ENCODE measurements at regions not wholly inside any gene's neighbourhood (a gene's known extent, or its start where the extent isn't known, plus 50 kb on each side); places are given as distances from the start of the nearest gene placed in this dataset.

DNA sequence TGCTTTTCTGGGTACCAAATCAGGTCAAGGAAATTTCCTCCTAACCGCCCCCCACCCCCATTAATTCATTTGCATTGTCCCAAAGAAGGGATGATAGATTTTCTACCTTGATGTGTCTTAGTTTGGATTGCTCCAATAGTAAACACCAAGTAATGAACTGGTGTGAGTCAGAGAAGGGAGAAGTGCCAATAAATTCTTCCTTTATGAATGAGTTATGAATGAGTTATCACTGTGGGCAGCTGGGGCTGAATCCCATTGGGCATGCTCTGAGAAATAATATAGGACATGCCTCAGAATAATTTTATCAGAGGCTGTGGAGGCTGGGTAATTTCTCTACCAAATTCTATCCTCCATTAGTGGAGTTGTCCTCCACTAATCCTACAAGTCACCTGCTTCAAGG lies 277.9 kb upstream of the FLRT2 start:
- intact Hi-C loops (cut with DNase I, micrococcal nuclease) = no loop called here
- no peak for ATAC-seq

DNA sequence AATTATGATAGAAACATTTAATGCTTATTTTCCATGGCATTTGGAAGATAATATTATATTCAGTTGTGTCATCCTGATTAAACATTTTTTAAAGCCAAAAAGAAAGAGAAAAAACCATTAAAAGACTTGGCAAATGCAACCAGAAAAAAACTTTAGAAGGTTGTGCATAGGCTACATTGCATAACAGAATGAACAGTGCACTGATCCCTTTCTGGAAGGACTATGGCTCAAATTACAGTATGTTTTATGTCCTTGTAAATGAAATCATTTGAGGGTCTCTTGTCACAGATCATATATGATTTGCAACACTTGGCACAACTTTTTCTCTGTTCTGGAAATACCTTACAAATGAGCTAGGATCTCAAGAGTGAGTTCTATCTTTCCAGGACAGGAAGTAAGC lies 275.2 kb upstream of the FLRT2 start:
- TF ChIP-seq, protein P1, sequence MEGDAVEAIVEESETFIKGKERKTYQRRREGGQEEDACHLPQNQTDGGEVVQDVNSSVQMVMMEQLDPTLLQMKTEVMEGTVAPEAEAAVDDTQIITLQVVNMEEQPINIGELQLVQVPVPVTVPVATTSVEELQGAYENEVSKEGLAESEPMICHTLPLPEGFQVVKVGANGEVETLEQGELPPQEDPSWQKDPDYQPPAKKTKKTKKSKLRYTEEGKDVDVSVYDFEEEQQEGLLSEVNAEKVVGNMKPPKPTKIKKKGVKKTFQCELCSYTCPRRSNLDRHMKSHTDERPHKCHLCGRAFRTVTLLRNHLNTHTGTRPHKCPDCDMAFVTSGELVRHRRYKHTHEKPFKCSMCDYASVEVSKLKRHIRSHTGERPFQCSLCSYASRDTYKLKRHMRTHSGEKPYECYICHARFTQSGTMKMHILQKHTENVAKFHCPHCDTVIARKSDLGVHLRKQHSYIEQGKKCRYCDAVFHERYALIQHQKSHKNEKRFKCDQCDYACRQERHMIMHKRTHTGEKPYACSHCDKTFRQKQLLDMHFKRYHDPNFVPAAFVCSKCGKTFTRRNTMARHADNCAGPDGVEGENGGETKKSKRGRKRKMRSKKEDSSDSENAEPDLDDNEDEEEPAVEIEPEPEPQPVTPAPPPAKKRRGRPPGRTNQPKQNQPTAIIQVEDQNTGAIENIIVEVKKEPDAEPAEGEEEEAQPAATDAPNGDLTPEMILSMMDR (IDR thresholded peaks at IDR 0.05) = no peak
- Histone ChIP-seq H3K4me1 (ENCODE audit: low read depth) (no peaks in the 10 kb centered on the region), H3K9me3 (no peaks in the 10 kb centered on the region), H3K36me3 (ENCODE audit: low read depth) (no peaks in the 10 kb centered on the region), H3K4me3 (no peak overlapping the region)
- DNase-seq (no peak), ATAC-seq (no peak)
- intact Hi-C loops (cut with DNase I, micrococcal nuclease) = no loop called here

More for the DNA sequence above, 277.9 kb upstream of the FLRT2 start:
- H3K36me3 ChIP-seq (ENCODE audit: low read depth) = no peaks in the 10 kb centered on the region
- no peaks in the 10 kb centered on the region for H3K4me1 ChIP-seq (ENCODE audit: low read depth)
- DNase-seq = no peak
- TF ChIP-seq, protein P1 (IDR thresholded peaks at IDR 0.05) = no peak
- H3K4me3 ChIP-seq = no peak overlapping the region
- H3K9me3 ChIP-seq = no peaks in the 10 kb centered on the region

DNA sequence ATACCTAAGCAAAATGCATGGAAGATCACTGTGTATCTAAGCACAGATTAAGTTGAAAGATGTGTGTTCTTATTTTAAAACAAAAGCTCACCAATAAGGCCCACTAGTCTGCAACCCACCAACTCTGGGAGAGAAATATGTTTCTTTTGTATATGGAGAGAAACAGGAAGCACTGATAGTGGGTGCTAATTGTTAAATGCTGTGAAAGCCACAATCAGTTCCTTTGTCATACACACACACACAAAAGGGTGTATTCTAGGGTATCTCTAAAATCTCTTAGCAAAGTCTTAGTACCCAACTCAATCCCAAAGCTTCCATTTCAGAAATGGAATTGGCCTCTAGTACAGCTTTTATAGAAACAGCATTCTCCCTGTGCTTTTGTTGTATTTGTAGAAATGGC lies 272.7 kb upstream of the FLRT2 start:
- no peaks in the 10 kb centered on the region for H3K36me3 ChIP-seq (ENCODE audit: low read depth)
- intact Hi-C loops (cut with DNase I, micrococcal nuclease) = no loop called here
- no peaks in the 10 kb centered on the region for H3K9me3 ChIP-seq
- no peaks in the 10 kb centered on the region for H3K4me1 ChIP-seq (ENCODE audit: low read depth)
- DNase-seq = no peak
- TF ChIP-seq, protein P1 (IDR thresholded peaks at IDR 0.05) = no peak
- H3K4me3 ChIP-seq = no peak overlapping the region
- ATAC-seq = no peak

DNA sequence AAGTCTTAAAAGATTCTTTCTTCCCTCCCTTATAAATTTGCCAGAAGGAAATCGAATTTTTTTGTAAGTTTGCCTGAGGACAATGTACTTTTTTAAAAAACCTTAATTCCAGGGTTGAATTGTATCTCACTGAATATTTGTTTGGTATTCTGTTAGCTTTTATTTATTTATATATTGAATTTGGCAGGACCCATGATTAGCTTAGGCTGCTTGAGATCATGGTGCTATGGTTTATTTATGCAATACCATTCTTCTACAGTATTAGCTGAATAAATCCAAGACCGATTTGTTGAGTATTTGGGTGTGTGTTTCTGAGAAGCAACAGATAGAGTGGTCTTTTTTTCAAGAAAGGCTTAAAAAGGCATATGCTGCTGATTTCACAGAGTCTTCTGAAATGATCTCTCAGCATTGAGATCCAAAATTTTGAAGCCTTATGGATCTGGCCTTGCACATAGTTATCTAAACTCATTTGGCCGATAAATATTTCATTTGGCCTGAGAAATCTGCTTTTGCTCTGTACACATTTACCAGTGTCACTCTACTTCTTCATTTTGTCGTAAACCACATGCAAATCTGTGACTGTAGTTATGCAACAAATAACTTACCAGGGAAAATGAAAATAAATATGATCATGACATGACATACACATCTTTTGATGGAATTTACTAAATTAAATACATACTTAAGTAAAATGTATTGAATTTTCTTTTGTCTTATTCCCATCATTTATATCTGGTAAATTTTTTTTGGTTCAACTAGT lies 265.8 kb upstream of the FLRT2 start:
- Histone ChIP-seq H3K9me3 (no peaks in the 10 kb centered on the region), H3K36me3 (ENCODE audit: low read depth) (no peaks in the 10 kb centered on the region), H3K4me1 (ENCODE audit: low read depth) (no peaks in the 10 kb centered on the region), H3K4me3 (no peak overlapping the region)
- intact Hi-C loops (cut with DNase I, micrococcal nuclease) = no loop called here
- TF ChIP-seq, protein P1 (IDR thresholded peaks at IDR 0.05) = no peak
- no peak for ATAC-seq
- DNase-seq = no peak

DNA sequence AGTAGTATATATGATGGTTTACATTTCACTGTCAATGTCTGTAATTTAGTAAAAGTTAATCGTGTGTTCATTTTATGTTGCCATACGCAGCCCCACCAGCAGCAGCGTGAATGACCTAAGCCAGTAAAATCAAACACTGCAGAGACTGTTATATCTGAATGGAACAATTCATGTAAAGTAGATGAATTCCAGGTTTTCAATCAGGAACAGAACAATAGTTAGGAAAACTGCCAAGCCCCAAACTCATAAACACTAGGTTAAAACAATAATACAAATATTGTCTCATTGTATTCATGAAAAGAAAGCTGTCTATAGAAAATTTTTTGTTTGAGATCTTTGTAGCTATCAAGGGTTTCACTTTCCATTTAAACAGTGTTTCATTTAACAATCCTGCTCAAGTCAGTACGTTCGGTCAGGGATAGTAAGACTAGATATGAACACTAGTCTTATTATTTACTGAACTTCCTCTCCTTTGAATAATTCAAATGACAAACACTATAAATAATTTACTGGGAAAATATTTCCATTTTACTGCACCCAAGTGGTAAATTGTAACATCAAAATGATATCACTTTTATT lies 256.8 kb upstream of the FLRT2 start:
- no peak for ATAC-seq
- DNase-seq = no peak
- no peaks in the 10 kb centered on the region for H3K36me3 ChIP-seq (ENCODE audit: low read depth)
- no peaks in the 10 kb centered on the region for H3K4me1 ChIP-seq (ENCODE audit: low read depth)
- TF ChIP-seq, protein P1 (IDR thresholded peaks at IDR 0.05) = no peak
- no peaks in the 10 kb centered on the region for H3K9me3 ChIP-seq
- no peak overlapping the region for H3K4me3 ChIP-seq
- intact Hi-C loops (cut with DNase I, micrococcal nuclease) = no loop called here

Measured in mucosa of descending colon (tissue), 3 donors.